ENCODE measurements at regions not wholly inside any gene's neighbourhood (a gene's known extent, or its start where the extent isn't known, plus 50 kb on each side); places are given as distances from the start of the nearest gene placed in this dataset.

GRCh38 chr11:116119158-116119557 lies 614.9 kb upstream of the CADM1 start:
- TF ChIP-seq CTCF (conservative IDR thresholded peaks at IDR 0.05 in 1 of 2, IDR thresholded peaks at IDR 0.05 in 1 of 2; ENCODE audit: extremely low read depth in 1 of 2, insufficient read depth in 1 of 2, low read depth in 1 of 2, low read length in 2 of 2) (no peak), EZH2 (IDR thresholded peaks at IDR 0.05; ENCODE audit: borderline replicate concordance, low read length) (no peak)

All from mammary epithelial cell (primary cell).